ENCODE measurements at regions not wholly inside any gene's neighbourhood (a gene's known extent, or its start where the extent isn't known, plus 50 kb on each side); places are given as distances from the start of the nearest gene placed in this dataset.
"Not testable (repeated sequence)": the region's sequence is repeated elsewhere in the genome, so short reads cannot be mapped to it uniquely, and the experiment has no call there.

DNA sequence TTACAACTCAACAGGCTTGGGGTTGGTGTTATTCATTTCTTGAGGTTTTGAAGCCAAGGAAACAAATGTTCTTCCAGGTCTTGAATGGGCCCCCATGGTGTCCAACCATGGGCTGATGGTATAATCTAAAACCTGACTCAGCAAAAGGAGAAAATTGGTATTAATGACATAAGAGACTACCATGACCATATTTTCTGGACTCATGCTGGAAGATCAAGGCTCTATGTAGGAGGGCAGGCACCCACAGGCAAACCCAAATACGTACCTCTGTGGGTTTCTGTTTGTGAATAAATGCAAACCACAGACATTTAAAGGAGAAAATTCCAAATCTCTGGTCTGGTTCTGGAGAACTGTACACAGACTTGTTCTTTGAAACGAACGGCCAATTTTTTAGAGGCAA is 135.1 kb upstream of the VOPP1 start:
- TF ChIP-seq, protein P1, sequence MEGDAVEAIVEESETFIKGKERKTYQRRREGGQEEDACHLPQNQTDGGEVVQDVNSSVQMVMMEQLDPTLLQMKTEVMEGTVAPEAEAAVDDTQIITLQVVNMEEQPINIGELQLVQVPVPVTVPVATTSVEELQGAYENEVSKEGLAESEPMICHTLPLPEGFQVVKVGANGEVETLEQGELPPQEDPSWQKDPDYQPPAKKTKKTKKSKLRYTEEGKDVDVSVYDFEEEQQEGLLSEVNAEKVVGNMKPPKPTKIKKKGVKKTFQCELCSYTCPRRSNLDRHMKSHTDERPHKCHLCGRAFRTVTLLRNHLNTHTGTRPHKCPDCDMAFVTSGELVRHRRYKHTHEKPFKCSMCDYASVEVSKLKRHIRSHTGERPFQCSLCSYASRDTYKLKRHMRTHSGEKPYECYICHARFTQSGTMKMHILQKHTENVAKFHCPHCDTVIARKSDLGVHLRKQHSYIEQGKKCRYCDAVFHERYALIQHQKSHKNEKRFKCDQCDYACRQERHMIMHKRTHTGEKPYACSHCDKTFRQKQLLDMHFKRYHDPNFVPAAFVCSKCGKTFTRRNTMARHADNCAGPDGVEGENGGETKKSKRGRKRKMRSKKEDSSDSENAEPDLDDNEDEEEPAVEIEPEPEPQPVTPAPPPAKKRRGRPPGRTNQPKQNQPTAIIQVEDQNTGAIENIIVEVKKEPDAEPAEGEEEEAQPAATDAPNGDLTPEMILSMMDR (IDR thresholded peaks at IDR 0.05 in 8 of 11, conservative IDR thresholded peaks at IDR 0.05 in 3 of 11): not testable (repeated sequence)
- not testable (repeated sequence) for TF ChIP-seq POLR2A (IDR thresholded peaks at IDR 0.05)
